ENCODE measurements at regions not wholly inside any gene's neighbourhood (a gene's known extent, or its start where the extent isn't known, plus 50 kb on each side); places are given as distances from the start of the nearest gene placed in this dataset.

DNA sequence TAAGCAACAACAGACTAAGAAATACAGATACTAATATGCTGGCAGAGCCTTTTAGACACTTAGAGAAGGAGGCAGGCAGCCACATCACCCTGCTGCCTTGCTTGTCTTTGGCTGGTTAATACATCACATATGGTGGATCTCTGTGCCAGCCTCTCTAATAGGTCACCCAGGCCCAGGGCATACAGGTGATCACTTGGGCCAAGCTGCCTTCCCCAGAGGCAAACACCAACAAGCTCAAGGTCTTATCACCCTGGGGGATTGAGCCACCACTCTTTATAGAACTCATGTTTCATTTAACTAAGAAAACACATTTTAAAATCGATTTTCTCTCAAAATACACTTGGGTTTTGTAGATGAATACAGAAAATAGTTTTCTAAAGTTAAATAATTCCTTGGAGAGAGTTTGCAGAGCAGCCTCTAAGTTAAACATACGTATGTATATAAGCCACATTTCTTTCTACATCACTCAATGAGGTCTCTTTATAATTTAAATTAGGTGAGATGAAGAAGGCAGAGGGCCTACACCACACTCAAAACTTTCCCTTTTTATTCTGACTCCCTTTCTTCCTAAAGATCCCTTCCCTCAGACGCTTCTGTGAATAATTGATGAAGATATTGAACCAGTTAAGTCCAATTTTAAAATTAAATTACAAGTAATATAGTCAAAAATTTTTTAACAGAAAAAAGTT lies 556.8 kb upstream of the GHITM start:
- TF ChIP-seq, protein P1, sequence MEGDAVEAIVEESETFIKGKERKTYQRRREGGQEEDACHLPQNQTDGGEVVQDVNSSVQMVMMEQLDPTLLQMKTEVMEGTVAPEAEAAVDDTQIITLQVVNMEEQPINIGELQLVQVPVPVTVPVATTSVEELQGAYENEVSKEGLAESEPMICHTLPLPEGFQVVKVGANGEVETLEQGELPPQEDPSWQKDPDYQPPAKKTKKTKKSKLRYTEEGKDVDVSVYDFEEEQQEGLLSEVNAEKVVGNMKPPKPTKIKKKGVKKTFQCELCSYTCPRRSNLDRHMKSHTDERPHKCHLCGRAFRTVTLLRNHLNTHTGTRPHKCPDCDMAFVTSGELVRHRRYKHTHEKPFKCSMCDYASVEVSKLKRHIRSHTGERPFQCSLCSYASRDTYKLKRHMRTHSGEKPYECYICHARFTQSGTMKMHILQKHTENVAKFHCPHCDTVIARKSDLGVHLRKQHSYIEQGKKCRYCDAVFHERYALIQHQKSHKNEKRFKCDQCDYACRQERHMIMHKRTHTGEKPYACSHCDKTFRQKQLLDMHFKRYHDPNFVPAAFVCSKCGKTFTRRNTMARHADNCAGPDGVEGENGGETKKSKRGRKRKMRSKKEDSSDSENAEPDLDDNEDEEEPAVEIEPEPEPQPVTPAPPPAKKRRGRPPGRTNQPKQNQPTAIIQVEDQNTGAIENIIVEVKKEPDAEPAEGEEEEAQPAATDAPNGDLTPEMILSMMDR (IDR thresholded peaks at IDR 0.05): no peak
- TF ChIP-seq POLR2A (IDR thresholded peaks at IDR 0.05): no peak
